Testis (tissue), 2 donors: ENCODE measurements at regions not wholly inside any gene's neighbourhood (a gene's known extent, or its start where the extent isn't known, plus 50 kb on each side); places are given as distances from the start of the nearest gene placed in this dataset.

Experiments
- DNase-seq: peaks from one replicate; pipeline ENCODE4 v3.0.0-alpha.2; 2019
- H3K27ac ChIP-seq, 2 donors: fragments of 200-600 bp; sonication (generic); one replicate each; pipeline ENCODE4 v1.5.1; 2019
- H3K27me3 ChIP-seq: fragments of 200-600 bp; sonication (generic); one replicate; pipeline ENCODE4 v1.5.1; 2019
- H3K36me3 ChIP-seq: fragments of 200-600 bp; sonication (generic); one replicate; pipeline ENCODE4 v1.5.1; 2017; ENCODE audit warnings: low read depth; ENCODE audit errors: missing control alignments
- H3K4me1 ChIP-seq: fragments of 200-600 bp; sonication (generic); one replicate; pipeline ENCODE4 v1.5.1; 2019
- H3K4me3 ChIP-seq, 2 donors: fragments of 200-600 bp; sonication (generic); one replicate each; pipeline ENCODE4 v1.5.1; 2017 to 2019
- H3K9me3 ChIP-seq: fragments of 200-600 bp; sonication (generic); one replicate; pipeline ENCODE4 v1.5.1; 2017
- POLR2A ChIP-seq: fragments of 450-650 bp; IDR thresholded peaks from one replicate; pipeline ENCODE4 v1.6.1; 2017; ENCODE audit warnings: antibody characterized with exemption, mild to moderate bottlenecking, moderate library complexity
- WGBS, 2 donors: methylation state at CpG; one replicate each; pipeline ENCODE4 v1.1.5; 2018; 5-methylcytosine and 5-hydroxymethylcytosine counted together
- intact Hi-C: fragments of 100-400 bp; cut with DNase I; formaldehyde crosslinking; loops from one replicate; pipeline ENCODE4 v1.15.1; 2023; ENCODE audit warnings: low total_unique reads
- TF ChIP-seq, protein P1 (sequence below), 3 experiments: fragments of 450-650 bp in 2 of 3; fragments of 200-600 bp in 1 of 3; sonication (generic) in 1 of 3; IDR thresholded peaks; one replicate each; pipeline ENCODE4 v1.5.1; 2016 to 2019; ENCODE audit warnings: antibody characterized with exemption in 3 of 3, mild to moderate bottlenecking in 2 of 3, moderate library complexity in 1 of 3

DNA sequence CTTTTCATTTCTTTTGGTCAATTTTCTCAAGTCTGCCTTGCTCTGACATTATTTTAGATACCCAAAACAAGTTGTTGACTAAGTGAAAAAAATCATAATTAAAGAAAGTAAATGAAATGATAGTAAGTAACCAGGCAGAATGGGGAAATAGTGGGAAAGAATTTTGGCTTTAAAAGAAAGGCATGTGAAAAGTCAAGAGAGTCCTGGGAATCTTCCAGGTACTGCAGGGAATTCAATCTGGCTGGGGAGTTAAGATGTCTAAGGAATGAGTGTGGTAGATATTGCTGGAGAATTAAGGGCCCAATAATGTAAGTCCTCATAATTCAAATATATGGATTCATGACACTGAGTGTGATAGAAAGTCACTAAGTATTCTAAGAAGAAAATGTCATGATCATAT lies 123.1 kb upstream of the PAPPA start:
- H3K27ac ChIP-seq: no peak overlapping the region
- TF ChIP-seq POLR2A: no peak
- TF ChIP-seq, protein P1, sequence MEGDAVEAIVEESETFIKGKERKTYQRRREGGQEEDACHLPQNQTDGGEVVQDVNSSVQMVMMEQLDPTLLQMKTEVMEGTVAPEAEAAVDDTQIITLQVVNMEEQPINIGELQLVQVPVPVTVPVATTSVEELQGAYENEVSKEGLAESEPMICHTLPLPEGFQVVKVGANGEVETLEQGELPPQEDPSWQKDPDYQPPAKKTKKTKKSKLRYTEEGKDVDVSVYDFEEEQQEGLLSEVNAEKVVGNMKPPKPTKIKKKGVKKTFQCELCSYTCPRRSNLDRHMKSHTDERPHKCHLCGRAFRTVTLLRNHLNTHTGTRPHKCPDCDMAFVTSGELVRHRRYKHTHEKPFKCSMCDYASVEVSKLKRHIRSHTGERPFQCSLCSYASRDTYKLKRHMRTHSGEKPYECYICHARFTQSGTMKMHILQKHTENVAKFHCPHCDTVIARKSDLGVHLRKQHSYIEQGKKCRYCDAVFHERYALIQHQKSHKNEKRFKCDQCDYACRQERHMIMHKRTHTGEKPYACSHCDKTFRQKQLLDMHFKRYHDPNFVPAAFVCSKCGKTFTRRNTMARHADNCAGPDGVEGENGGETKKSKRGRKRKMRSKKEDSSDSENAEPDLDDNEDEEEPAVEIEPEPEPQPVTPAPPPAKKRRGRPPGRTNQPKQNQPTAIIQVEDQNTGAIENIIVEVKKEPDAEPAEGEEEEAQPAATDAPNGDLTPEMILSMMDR (IDR thresholded peaks at IDR 0.05): no peak
- intact Hi-C loops: no loop called here
- no peaks in the 10 kb centered on the region for H3K4me1 ChIP-seq
- H3K27me3 ChIP-seq: no peaks in the 10 kb centered on the region
- no peak for DNase-seq
- no peaks in the 10 kb centered on the region for H3K9me3 ChIP-seq
- no peaks in the 10 kb centered on the region for H3K36me3 ChIP-seq
- H3K4me3 ChIP-seq: no peak overlapping the region

DNA sequence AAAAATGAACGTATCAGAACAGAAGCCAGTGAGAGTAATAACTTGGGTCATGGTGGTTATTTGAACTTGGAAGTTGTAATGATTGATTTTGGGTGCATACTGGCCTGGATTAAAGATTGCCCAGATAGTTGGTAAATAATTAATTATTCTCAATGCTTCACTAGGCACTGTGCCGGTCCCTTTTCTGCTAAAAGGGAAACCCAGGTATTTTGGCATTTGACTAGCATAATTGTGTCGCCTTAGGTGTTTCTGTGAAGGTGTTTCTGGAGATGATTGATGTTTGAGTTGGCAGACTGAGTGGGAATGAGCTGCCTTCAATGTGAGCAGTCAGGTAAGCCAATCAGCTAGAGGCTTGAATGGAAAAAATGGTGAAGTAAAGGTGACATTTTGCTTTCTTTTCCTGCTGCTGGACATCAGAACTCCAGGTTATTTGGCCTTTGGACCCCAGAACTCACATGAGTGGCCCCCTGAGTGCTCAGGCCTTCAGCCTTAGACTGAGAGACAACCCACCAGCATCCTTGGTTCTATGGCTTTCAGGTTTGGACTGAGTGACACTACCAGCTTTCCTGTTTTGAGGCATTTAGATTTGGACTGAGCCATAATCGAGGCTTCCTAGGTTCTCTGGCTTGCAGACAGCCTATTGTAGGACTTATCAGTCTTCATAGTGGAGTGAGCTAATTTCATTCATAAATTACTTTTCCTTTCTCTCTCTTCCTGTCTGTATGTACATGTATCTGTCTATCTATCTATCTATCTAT lies 120.7 kb upstream of the PAPPA start:
- no peaks in the 10 kb centered on the region for H3K27me3 ChIP-seq
- intact Hi-C loops: no loop called here
- H3K4me3 ChIP-seq: no peak overlapping the region
- WGBS, 2 donors: 82 to 91% methylated on average over 4 of the region's 4 CpGs
- no peak overlapping the region for H3K27ac ChIP-seq
- no peak for DNase-seq
- TF ChIP-seq POLR2A: no peak
- TF ChIP-seq, protein P1 (IDR thresholded peaks at IDR 0.05): no peak
- no peaks in the 10 kb centered on the region for H3K4me1 ChIP-seq
- no peaks in the 10 kb centered on the region for H3K36me3 ChIP-seq
- no peaks in the 10 kb centered on the region for H3K9me3 ChIP-seq

DNA sequence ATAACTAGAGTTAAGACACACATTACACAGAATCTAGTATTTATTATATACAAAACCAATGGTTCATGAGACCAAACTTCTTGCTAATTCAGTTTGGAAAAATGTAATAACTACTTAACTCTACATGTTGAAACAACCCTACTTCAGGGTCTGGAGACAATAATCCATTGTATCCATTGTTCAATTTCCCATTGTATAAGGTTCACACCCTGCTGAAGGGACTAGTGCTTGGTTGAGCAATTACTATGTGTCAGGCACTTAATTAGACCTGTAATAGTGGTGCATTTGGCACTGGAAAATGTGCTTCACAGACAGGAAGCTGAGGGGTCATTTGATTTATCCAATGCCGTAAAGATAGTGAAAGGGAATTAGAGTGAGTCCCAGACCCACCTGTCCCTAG lies 114.3 kb upstream of the PAPPA start:
- Histone ChIP-seq H3K4me1 (no peaks in the 10 kb centered on the region), H3K36me3 (no peaks in the 10 kb centered on the region), H3K4me3 (no peak overlapping the region), H3K27me3 (no peaks in the 10 kb centered on the region), H3K27ac (no peak overlapping the region), H3K9me3 (no peaks in the 10 kb centered on the region)
- intact Hi-C loops: no loop called here
- TF ChIP-seq, protein P1 (IDR thresholded peaks at IDR 0.05): no peak
- no peak for TF ChIP-seq POLR2A
- 83% methylated on average over 1 of the region's 1 CpG for WGBS, 2 donors
- DNase-seq: no peak

DNA sequence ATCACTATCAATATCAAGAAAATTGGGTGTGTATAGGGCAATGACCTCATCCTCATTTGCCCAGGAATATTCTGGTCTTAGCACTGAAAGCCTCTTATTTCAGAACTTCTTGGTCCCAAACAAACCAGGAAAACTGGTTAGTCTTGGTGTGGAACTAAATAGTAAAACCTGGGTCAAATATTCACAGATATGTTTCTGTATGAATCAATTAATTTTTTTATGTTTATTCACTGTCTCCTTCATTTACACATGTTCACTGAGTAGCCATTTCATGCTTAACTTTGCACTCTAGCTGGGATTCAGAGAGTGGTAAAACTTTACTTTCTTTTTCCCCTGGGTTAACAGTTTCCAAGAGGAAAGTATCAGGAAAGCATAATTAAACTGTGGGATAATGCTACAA lies 113.7 kb upstream of the PAPPA start:
- DNase-seq: no peak
- no peaks in the 10 kb centered on the region for H3K36me3 ChIP-seq
- intact Hi-C loops: no loop called here
- no peaks in the 10 kb centered on the region for H3K4me1 ChIP-seq
- no peaks in the 10 kb centered on the region for H3K27me3 ChIP-seq
- H3K9me3 ChIP-seq: no peaks in the 10 kb centered on the region
- H3K27ac ChIP-seq: no peak overlapping the region
- H3K4me3 ChIP-seq: no peak overlapping the region
- TF ChIP-seq, protein P1 (IDR thresholded peaks at IDR 0.05): no peak
- no peak for TF ChIP-seq POLR2A

DNA sequence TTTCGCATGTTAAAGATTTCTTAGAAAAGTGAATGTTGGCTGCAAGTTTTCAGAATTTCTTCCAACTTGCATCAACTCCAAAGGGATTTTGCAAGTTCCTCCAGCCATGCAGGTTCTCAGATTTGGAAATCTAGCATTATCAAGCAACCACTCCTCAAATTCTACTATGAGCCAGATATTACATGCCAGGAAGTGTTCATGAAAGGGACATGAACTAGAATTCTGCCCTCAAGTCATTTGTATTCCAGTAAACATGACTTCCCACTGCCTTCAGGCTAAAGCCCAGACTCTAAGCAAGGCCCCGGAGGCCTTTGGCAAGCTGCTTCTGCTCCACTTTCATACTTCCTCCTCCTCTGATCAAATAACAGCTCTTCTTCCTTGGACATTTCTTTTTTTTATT lies 111.3 kb upstream of the PAPPA start:
- Histone ChIP-seq H3K36me3 (no peaks in the 10 kb centered on the region), H3K4me1 (no peaks in the 10 kb centered on the region), H3K4me3 (no peak overlapping the region), H3K27me3 (no peaks in the 10 kb centered on the region), H3K27ac (no peak overlapping the region), H3K9me3 (no peaks in the 10 kb centered on the region)
- TF ChIP-seq POLR2A: no peak
- TF ChIP-seq, protein P1 (IDR thresholded peaks at IDR 0.05): no peak
- DNase-seq: no peak
- WGBS, 2 donors: 81 to 82% methylated on average over 2 of the region's 2 CpGs
- intact Hi-C loops: no loop called here
